ENCODE measurements at regions not wholly inside any gene's neighbourhood (a gene's known extent, or its start where the extent isn't known, plus 50 kb on each side); places are given as distances from the start of the nearest gene placed in this dataset.

GRCh38 chr12:131568336-131568735 is 142.6 kb upstream of the SFSWAP start:
- CTCF ChIA-PET (ENCODE audit: partially characterized antibody), result no interaction called here
- Histone ChIP-seq H2BK20ac (ENCODE audit: low read length) (no peak overlapping the region), H3K9ac (replicated peaks in 1 of 4; ENCODE audit: extremely low read depth in 1 of 4, low read depth in 3 of 4, low read length in 3 of 4) (no peak overlapping the region), H3K4me3 (ENCODE audit: extremely low read depth in 1 of 4, insufficient read depth in 2 of 4, low read depth in 3 of 4, low read length in 4 of 4) (no peak overlapping the region), H4K8ac (ENCODE audit: extremely low read depth, insufficient read depth, low read length) (no peak overlapping the region; the same call in 1 of the 2 replicates), H3K4me2 (ENCODE audit: insufficient read depth in 1 of 2, low read depth in 2 of 2, low read length in 2 of 2) (no peak overlapping the region), H4K91ac (replicated peaks; ENCODE audit: insufficient read length, low read length) (no peak overlapping the region), H2BK120ac (replicated peaks; ENCODE audit: low read depth, low read length) (no peak overlapping the region), H4K5ac (ENCODE audit: insufficient read length, low read depth, low read length) (no peak overlapping the region), H2AK5ac (ENCODE audit: low read depth, low read length) (no peak overlapping the region), H2AFZ (ENCODE audit: low read length) (no peak overlapping the region), H3K56ac (replicated peaks; ENCODE audit: insufficient read length, low read depth, low read length) (peak overlapping the region; percentile 97), H3K14ac (ENCODE audit: insufficient read length) (no peak overlapping the region), H2BK12ac (ENCODE audit: low read depth, low read length) (no peak overlapping the region), H3K27me3 (replicated peaks in 1 of 4; ENCODE audit: control insufficient read depth in 3 of 4, extremely low read depth in 1 of 4, insufficient read depth in 3 of 4, low read length in 3 of 4) (no peaks in the 10 kb centered on the region), H3K4ac (replicated peaks; ENCODE audit: insufficient read length, low read depth, low read length) (no peak overlapping the region), H3K79me2 (ENCODE audit: control insufficient read depth in 1 of 2, insufficient read depth in 2 of 2, low read length in 2 of 2) (no peaks in the 10 kb centered on the region), H3K36me3 (ENCODE audit: control insufficient read depth in 2 of 4, insufficient read depth in 4 of 4, low read length in 3 of 4) (no peaks in the 10 kb centered on the region), H3K23ac (ENCODE audit: insufficient read length) (no peak overlapping the region), H3K23me2 (ENCODE audit: low read depth, low read length) (peaks cover 7% of the 10 kb centered on the region; the same call in 1 of the 2 replicates), H4K20me1 (replicated peaks in 1 of 2; ENCODE audit: control insufficient read depth in 1 of 2, insufficient read depth in 2 of 2, low read length in 2 of 2) (peaks cover 0 to 6% of the 10 kb centered on the region in 2 experiments), H3K18ac (ENCODE audit: extremely low read depth, low read length) (no peak overlapping the region), H3K27ac (ENCODE audit: low read depth, low read length) (no peak overlapping the region), H3K79me1 (ENCODE audit: low read depth, low read length) (no peaks in the 10 kb centered on the region), H2BK5ac (ENCODE audit: low read depth, low read length) (no peak overlapping the region), H3K9me3 (ENCODE audit: insufficient read depth in 2 of 2, low read depth in 1 of 2, low read length in 1 of 2) (no peaks in the 10 kb centered on the region), H3K4me1 (replicated peaks in 1 of 4; ENCODE audit: control insufficient read depth in 3 of 4, insufficient read depth in 4 of 4, low read length in 3 of 4) (peaks cover 0 to 3% (median 0%) of the 10 kb centered on the region in 4 experiments; a peak in 1 of 7 replicates), H2BK15ac (ENCODE audit: low read length) (no peak overlapping the region)
- no peak for FAIRE-seq
- no peak for TF ChIP-seq SP4 (IDR thresholded peaks at IDR 0.05; ENCODE audit: low read length)
- no peak for TF ChIP-seq FOSL1 (IDR thresholded peaks at IDR 0.05; ENCODE audit: insufficient read depth, low read depth, low read length)
- no peak for TF ChIP-seq SIRT6 (IDR thresholded peaks at IDR 0.05; ENCODE audit: low read length)
- TF ChIP-seq TAF1 (IDR thresholded peaks at IDR 0.05; ENCODE audit: low read depth, low read length), result no peak
- no peak for TF ChIP-seq JUND (IDR thresholded peaks at IDR 0.05; ENCODE audit: low read length)
- no peak for TF ChIP-seq SUZ12 (IDR thresholded peaks at IDR 0.05; ENCODE audit: low read length)
- no peak for TF ChIP-seq TBP (IDR thresholded peaks at IDR 0.05; ENCODE audit: low read depth, low read length)
- TF ChIP-seq CEBPB (IDR thresholded peaks at IDR 0.05; ENCODE audit: low read depth, low read length), result no peak
- TF ChIP-seq HDAC6 (IDR thresholded peaks at IDR 0.05; ENCODE audit: low read depth, low read length), result no peak
- TF ChIP-seq MAX (IDR thresholded peaks at IDR 0.05), result no peak
- TF ChIP-seq EZH2 (IDR thresholded peaks at IDR 0.05; ENCODE audit: low read depth, low read length, severe bottlenecking), result no peak
- no peak for TF ChIP-seq BCL11A (IDR thresholded peaks at IDR 0.05; ENCODE audit: low read depth in 2 of 2, low read length in 2 of 2)
- POLR2A ChIA-PET (ENCODE audit: partially characterized antibody), result no interaction called here
- no peak for DNase-seq (ENCODE audit: low read depth in 1 of 2, low spot score in 2 of 2)

All from H1 (cell line).